B cell (primary cell): ENCODE measurements at regions not wholly inside any gene's neighbourhood (a gene's known extent, or its start where the extent isn't known, plus 50 kb on each side); places are given as distances from the start of the nearest gene placed in this dataset.

ENCODE experiments used
- ATAC-seq: fragments of 200-7000 bp; cut with Tn5 transposase; one replicate; pipeline ENCODE4 v1.10.0; 2021; ENCODE audit warnings: low read depth, mild to moderate bottlenecking, moderate number of reproducible peaks, moderate library complexity
- CTCF ChIA-PET: fragments of 350-600 bp; sonication (Branson Sonifier 250); formaldehyde crosslinking; loops from one replicate; lab custom pipeline; 2021; ENCODE audit warnings: antibody characterized with exemption, inconsistent platforms; lab: Charles Lee
- POLR2A ChIA-PET: fragments of 350-600 bp; sonication (Branson Sonifier 250); formaldehyde crosslinking; loops from one replicate; lab custom pipeline; 2021; ENCODE audit warnings: antibody characterized with exemption; lab: Charles Lee
- DNase-seq: peaks from one replicate; pipeline ENCODE4 v3.0.0; 2013
- H2AFZ ChIP-seq: 2 replicates; pipeline ENCODE4 v1.6.1; 2012; ENCODE audit warnings: mild to moderate bottlenecking, low read depth, low read length; ENCODE audit not compliant: insufficient read depth, poor library complexity, severe bottlenecking
- H3K27ac ChIP-seq, 2 donors: 1 replicate in 1 of 2; 2 replicates in 1 of 2; pipeline ENCODE4 v1.5.1; 2012 to 2013; ENCODE audit warnings: low read length in 2 of 2, mild to moderate bottlenecking in 2 of 2, moderate library complexity in 1 of 2
- H3K27me3 ChIP-seq, 4 experiments: fragments of 200-600 bp in 1 of 4; sonication (generic) in 1 of 4; replicated peaks in 1 of 4; 1 replicate in 2 of 4; 2 replicates in 2 of 4; pipeline versions ENCODE4 v1.6.1 to v1.7.0; 2013 to 2016; ENCODE audit warnings: low read length in 3 of 4, mild to moderate bottlenecking in 2 of 4, mixed read lengths in 1 of 4, moderate library complexity in 1 of 4; ENCODE audit not compliant: insufficient read depth in 4 of 4, control insufficient read depth in 3 of 4; ENCODE audit errors: control extremely low read depth in 1 of 4
- H3K36me3 ChIP-seq, 2 experiments: replicated peaks in 1 of 2; 1 replicate in 1 of 2; 2 replicates in 1 of 2; pipeline versions ENCODE4 v1.6.1 to v1.7.1; 2013; ENCODE audit warnings: low read length in 1 of 2; ENCODE audit not compliant: insufficient read depth in 2 of 2, control insufficient read depth in 1 of 2; ENCODE audit errors: control extremely low read depth in 1 of 2, extremely low read depth in 1 of 2
- H3K4me1 ChIP-seq, 2 donors: fragments of 200-600 bp in 1 of 2; sonication (generic) in 1 of 2; 1 replicate in 1 of 2; 2 replicates in 1 of 2; pipeline versions ENCODE4 v1.5.1 to v1.6.1; 2013 to 2017; ENCODE audit warnings: low read length in 2 of 2; ENCODE audit not compliant: control insufficient read depth in 2 of 2, insufficient read depth in 2 of 2
- H3K4me2 ChIP-seq: replicated peaks from 2 replicates; pipeline ENCODE3; 2012; ENCODE audit warnings: mild to moderate bottlenecking, low read depth, low read length; ENCODE audit not compliant: poor library complexity, severe bottlenecking
- H3K4me3 ChIP-seq, 5 experiments: fragments of 200-600 bp in 1 of 5; sonication (generic) in 1 of 5; 1 replicate in 3 of 5; 2 replicates in 2 of 5; pipeline versions ENCODE4 v1.5.1 to v1.7.0; 2011 to 2016; ENCODE audit warnings: low read length in 4 of 5, mild to moderate bottlenecking in 4 of 5, low read depth in 2 of 5, control low read depth in 1 of 5, moderate library complexity in 1 of 5; ENCODE audit not compliant: insufficient read depth in 1 of 5; ENCODE audit errors: control extremely low read depth in 1 of 5, extremely low read depth in 1 of 5
- H3K79me2 ChIP-seq: fragments of 200-600 bp; sonication (generic); one replicate; pipeline ENCODE4 v1.6.0; 2016; ENCODE audit warnings: low read length; ENCODE audit not compliant: control insufficient read depth, insufficient read depth
- H3K9ac ChIP-seq: fragments of 200-600 bp; sonication (generic); 2 replicates; pipeline ENCODE4 v1.6.1; 2017; ENCODE audit warnings: mild to moderate bottlenecking, low read length, moderate library complexity
- H3K9me3 ChIP-seq, 3 donors: one replicate each; pipeline versions ENCODE4 v1.6.1 to v1.7.1; 2013; ENCODE audit warnings: low read length in 2 of 3; ENCODE audit not compliant: control insufficient read depth in 2 of 3, insufficient read depth in 1 of 3; ENCODE audit errors: control extremely low read depth in 1 of 3
- H4K20me1 ChIP-seq: 2 replicates; pipeline ENCODE4 v1.6.0; 2012; ENCODE audit warnings: mild to moderate bottlenecking, low read length; ENCODE audit not compliant: insufficient read depth, control insufficient read depth, poor library complexity, severe bottlenecking
- H3K27ac Mint-ChIP-seq: one replicate; pipeline ENCODE4 v1.8.0; 2021; ENCODE audit warnings: mixed read lengths
- H3K27me3 Mint-ChIP-seq: one replicate; pipeline ENCODE4 v1.8.0; 2021; ENCODE audit warnings: mixed read lengths
- H3K4me1 Mint-ChIP-seq: one replicate; pipeline ENCODE4 v1.8.0; 2021; ENCODE audit warnings: mixed read lengths
- H3K4me3 Mint-ChIP-seq: one replicate; pipeline ENCODE4 v1.8.0; 2021; ENCODE audit warnings: mixed read lengths
- H3K9me3 Mint-ChIP-seq: one replicate; pipeline ENCODE4 v1.8.0; 2022; ENCODE audit warnings: mixed read lengths; ENCODE audit not compliant: insufficient read depth
- CTCF ChIP-seq: fragments of 200-600 bp; IDR thresholded peaks from one replicate; pipeline ENCODE4 v1.8.0; 2022; ENCODE audit warnings: antibody characterized with exemption, mild to moderate bottlenecking
- EZH2 ChIP-seq: IDR thresholded peaks from 2 replicates; pipeline ENCODE4 v1.6.1; 2012; ENCODE audit warnings: borderline replicate concordance, low read depth, mild to moderate bottlenecking, moderate library complexity, low read length; ENCODE audit not compliant: insufficient read depth, poor library complexity, severe bottlenecking
- WGBS: methylation state at CpG from one replicate; pipeline ENCODE4 v1.1.5; 2013; ENCODE audit warnings: missing lambda C conversion rate; ENCODE audit not compliant: insufficient coverage; 5-methylcytosine and 5-hydroxymethylcytosine counted together
- intact Hi-C: fragments of 100-400 bp; cut with micrococcal nuclease; formaldehyde crosslinking; loops from one replicate; pipeline ENCODE4 v1.10.0; 2022

- no peaks in the 10 kb centered on the region for H3K36me3 ChIP-seq
- H3K4me1 ChIP-seq, result peaks cover 9 to 10% of the 10 kb centered on the region in 2 donors
- no CpG with 5 or more reads among the region's 5 CpGs for WGBS
- Mint-ChIP-seq H3K27ac (no peak overlapping the region), H3K27me3 (no peaks in the 10 kb centered on the region), H3K4me3 (no peak overlapping the region), H3K4me1 (peaks cover 19% of the 10 kb centered on the region), H3K9me3 (peaks cover 4% of the 10 kb centered on the region)
- H3K27me3 ChIP-seq, result no peaks in the 10 kb centered on the region
- no peak overlapping the region for H3K4me2 ChIP-seq
- no peak overlapping the region for H3K4me3 ChIP-seq
- no peaks in the 10 kb centered on the region for H4K20me1 ChIP-seq
- ChIA-PET CTCF (no interaction called here), POLR2A (no interaction called here)
- peaks cover 0 to 21% (median 3%) of the 10 kb centered on the region in 3 donors for H3K9me3 ChIP-seq
- ATAC-seq, result no peak
- DNase-seq, result no peak
- intact Hi-C loops, result no loop called here
- H3K79me2 ChIP-seq, result no peaks in the 10 kb centered on the region
- no peak for TF ChIP-seq EZH2
- no peak for TF ChIP-seq CTCF
- H2AFZ ChIP-seq, result no peak overlapping the region
- H3K27ac ChIP-seq, result no peak overlapping the region
- no peak overlapping the region for H3K9ac ChIP-seq
Observed at GRCh38 chr11:110518809-110519514, 89.2 kb downstream of the FDX1 start.

- ChIA-PET POLR2A (no interaction called here), CTCF (no interaction called here)
- peaks cover 9 to 10% of the 10 kb centered on the region in 2 donors for H3K4me1 ChIP-seq
- H3K9me3 ChIP-seq, result peaks cover 0 to 21% (median 3%) of the 10 kb centered on the region in 3 donors
- H3K27ac ChIP-seq, result no peak overlapping the region
- Mint-ChIP-seq H3K4me3 (no peak overlapping the region), H3K9me3 (peaks cover 4% of the 10 kb centered on the region), H3K27me3 (no peaks in the 10 kb centered on the region), H3K4me1 (peaks cover 19% of the 10 kb centered on the region), H3K27ac (no peak overlapping the region)
- no peak overlapping the region for H2AFZ ChIP-seq
- no peak for ATAC-seq
- 83% methylated on average over 1 of the region's 2 CpGs for WGBS
- TF ChIP-seq EZH2 (no peak), CTCF (no peak)
- no peaks in the 10 kb centered on the region for H3K79me2 ChIP-seq
- H3K36me3 ChIP-seq, result no peaks in the 10 kb centered on the region
- H3K4me3 ChIP-seq, result no peak overlapping the region
- no peak for DNase-seq
- H3K27me3 ChIP-seq, result no peaks in the 10 kb centered on the region
- intact Hi-C loops, result no loop called here
- H3K4me2 ChIP-seq, result no peak overlapping the region
- H4K20me1 ChIP-seq, result no peaks in the 10 kb centered on the region
- H3K9ac ChIP-seq, result no peak overlapping the region
Observed at GRCh38 chr11:110519796-110520195, 90.0 kb downstream of the FDX1 start.
